Trophoblast cell (in vitro differentiated cells and primary cell): ENCODE measurements at regions not wholly inside any gene's neighbourhood (a gene's known extent, or its start where the extent isn't known, plus 50 kb on each side); places are given as distances from the start of the nearest gene placed in this dataset.

Source experiments
- DNase-seq, 2 donors: peaks; one replicate each; pipeline ENCODE4 v3.0.0-alpha.2; 2016
- H2AFZ ChIP-seq: 2 replicates; pipeline ENCODE4 v1.6.1; 2013; ENCODE audit warnings: low read length, moderate library complexity, mild to moderate bottlenecking; ENCODE audit not compliant: insufficient read depth, poor library complexity
- H2AK5ac ChIP-seq: 2 replicates; pipeline ENCODE4 v1.6.1; 2013; ENCODE audit warnings: mild to moderate bottlenecking, low read length
- H2BK120ac ChIP-seq: 2 replicates; pipeline ENCODE4 v1.6.1; 2013; ENCODE audit warnings: low read length, mild to moderate bottlenecking, moderate library complexity; ENCODE audit not compliant: insufficient read depth, poor library complexity
- H2BK12ac ChIP-seq: 2 replicates; pipeline ENCODE4 v1.6.1; 2013; ENCODE audit warnings: mild to moderate bottlenecking, low read length, moderate library complexity
- H2BK5ac ChIP-seq: 2 replicates; pipeline ENCODE4 v1.6.1; 2013; ENCODE audit warnings: low read length, low read depth, moderate library complexity, mild to moderate bottlenecking; ENCODE audit not compliant: poor library complexity
- H3K14ac ChIP-seq: 2 replicates; pipeline ENCODE4 v1.6.1; 2013; ENCODE audit warnings: mild to moderate bottlenecking, low read length
- H3K18ac ChIP-seq: 2 replicates; pipeline ENCODE4 v1.6.1; 2013; ENCODE audit warnings: mild to moderate bottlenecking, low read length
- H3K23ac ChIP-seq: 2 replicates; pipeline ENCODE4 v1.6.1; 2013; ENCODE audit warnings: low read length
- H3K27ac ChIP-seq: 2 replicates; pipeline ENCODE4 v1.5.1; 2013; ENCODE audit warnings: low read depth, mild to moderate bottlenecking, inconsistent platforms, low read length, moderate library complexity
- H3K27me3 ChIP-seq: 2 replicates; pipeline ENCODE4 v1.6.1; 2013; ENCODE audit warnings: inconsistent platforms, mild to moderate bottlenecking, low read length, moderate library complexity; ENCODE audit not compliant: insufficient read depth
- H3K36me3 ChIP-seq, 2 experiments: 1 replicate in 1 of 2; 2 replicates in 1 of 2; pipeline ENCODE4 v1.6.1; 2013; ENCODE audit warnings: low read length in 2 of 2, mild to moderate bottlenecking in 2 of 2, moderate library complexity in 1 of 2; ENCODE audit not compliant: insufficient read depth in 2 of 2, control insufficient read depth in 1 of 2
- H3K4ac ChIP-seq: 2 replicates; pipeline ENCODE4 v1.6.1; 2013; ENCODE audit warnings: low read depth, mild to moderate bottlenecking, low read length, moderate library complexity
- H3K4me1 ChIP-seq, 2 experiments: 1 replicate in 1 of 2; 2 replicates in 1 of 2; pipeline ENCODE4 v1.6.1; 2013; ENCODE audit warnings: low read length in 2 of 2, mild to moderate bottlenecking in 2 of 2, moderate library complexity in 1 of 2; ENCODE audit not compliant: insufficient read depth in 2 of 2, control insufficient read depth in 1 of 2
- H3K4me2 ChIP-seq: 2 replicates; pipeline ENCODE4 v1.6.1; 2013; ENCODE audit warnings: inconsistent platforms, mild to moderate bottlenecking, low read length, moderate library complexity
- H3K4me3 ChIP-seq: 2 replicates; pipeline ENCODE4 v1.5.1; 2013; ENCODE audit warnings: mild to moderate bottlenecking, low read depth, low read length, inconsistent platforms
- H3K79me1 ChIP-seq: one replicate; pipeline ENCODE4 v1.6.1; 2013; ENCODE audit warnings: low read length
- H3K79me2 ChIP-seq: 2 replicates; pipeline ENCODE4 v1.6.1; 2013; ENCODE audit warnings: low read length, mild to moderate bottlenecking; ENCODE audit not compliant: control insufficient read depth, insufficient read depth, poor library complexity
- H3K9ac ChIP-seq: 2 replicates; pipeline ENCODE4 v1.6.1; 2013; ENCODE audit warnings: mild to moderate bottlenecking, low read length
- H3K9me3 ChIP-seq: 2 replicates; pipeline ENCODE4 v1.6.1; 2013; ENCODE audit warnings: low read depth, mild to moderate bottlenecking, control low read depth, inconsistent platforms, low read length; ENCODE audit not compliant: insufficient read depth
- H4K12ac ChIP-seq: 2 replicates; pipeline ENCODE4 v1.6.1; 2013; ENCODE audit warnings: low read depth, mild to moderate bottlenecking, low read length, moderate library complexity
- H4K8ac ChIP-seq: 2 replicates; pipeline ENCODE4 v1.6.1; 2013; ENCODE audit warnings: low read depth, mild to moderate bottlenecking, low read length, moderate library complexity
- H4K91ac ChIP-seq: one replicate; pipeline ENCODE4 v1.6.1; 2013; ENCODE audit warnings: low read depth, mild to moderate bottlenecking, low read length, moderate library complexity
- WGBS: extraction: QIAGEN DNeasy Blood & Tissue Kit; methylation state at CpG from one replicate; pipeline ENCODE4 v1.1.7; 2013; ENCODE audit warnings: missing lambda C conversion rate; ENCODE audit not compliant: insufficient read length, insufficient coverage; ENCODE audit errors: extremely low coverage; 5-methylcytosine and 5-hydroxymethylcytosine counted together

GRCh38 chr1:96983866-96984265 lies 262.3 kb downstream of the PTBP2 start:
- Histone ChIP-seq H3K9ac (no peak overlapping the region), H3K23ac (no peak overlapping the region), H3K4ac (no peak overlapping the region), H3K79me2 (no peaks in the 10 kb centered on the region), H3K18ac (no peak overlapping the region), H3K27me3 (no peaks in the 10 kb centered on the region), H3K27ac (no peak overlapping the region), H3K79me1 (no peaks in the 10 kb centered on the region), H4K91ac (no peak overlapping the region), H2AK5ac (no peak overlapping the region), H3K36me3 (no peaks in the 10 kb centered on the region), H4K8ac (no peak overlapping the region), H3K4me3 (no peak overlapping the region), H2BK12ac (no peak overlapping the region), H4K12ac (no peak overlapping the region), H3K4me1 (no peaks in the 10 kb centered on the region), H2AFZ (no peak overlapping the region), H2BK120ac (no peak overlapping the region), H2BK5ac (no peak overlapping the region), H3K9me3 (no peaks in the 10 kb centered on the region), H3K4me2 (no peak overlapping the region), H3K14ac (no peak overlapping the region)
- no CpG with 5 or more reads among the region's 8 CpGs for WGBS
- no peak for DNase-seq

GRCh38 chr1:96987186-96987703 lies 265.7 kb downstream of the PTBP2 start:
- H3K4me1 ChIP-seq, result no peaks in the 10 kb centered on the region
- H3K36me3 ChIP-seq, result no peaks in the 10 kb centered on the region
- H4K91ac ChIP-seq, result no peak overlapping the region
- no peak overlapping the region for H2BK120ac ChIP-seq
- H3K23ac ChIP-seq, result no peak overlapping the region
- no peak overlapping the region for H2AK5ac ChIP-seq
- no peak overlapping the region for H3K4ac ChIP-seq
- no peak overlapping the region for H4K12ac ChIP-seq
- H2BK5ac ChIP-seq, result no peak overlapping the region
- H3K18ac ChIP-seq, result no peak overlapping the region
- H2BK12ac ChIP-seq, result no peak overlapping the region
- H2AFZ ChIP-seq, result no peak overlapping the region
- no peak overlapping the region for H3K4me2 ChIP-seq
- H3K79me1 ChIP-seq, result no peaks in the 10 kb centered on the region
- no peaks in the 10 kb centered on the region for H3K9me3 ChIP-seq
- H4K8ac ChIP-seq, result no peak overlapping the region
- no peak for DNase-seq
- H3K27me3 ChIP-seq, result no peaks in the 10 kb centered on the region
- no peaks in the 10 kb centered on the region for H3K79me2 ChIP-seq
- H3K9ac ChIP-seq, result no peak overlapping the region
- H3K14ac ChIP-seq, result no peak overlapping the region
- no CpG with 5 or more reads among the region's 5 CpGs for WGBS
- H3K4me3 ChIP-seq, result no peak overlapping the region
- no peak overlapping the region for H3K27ac ChIP-seq

- Histone ChIP-seq H3K4ac (no peak overlapping the region), H3K36me3 (no peaks in the 10 kb centered on the region), H3K4me3 (no peak overlapping the region), H3K9ac (no peak overlapping the region), H3K4me1 (peaks cover 0 to 3% of the 10 kb centered on the region in 2 experiments), H2BK12ac (no peak overlapping the region), H4K91ac (no peak overlapping the region), H2BK5ac (no peak overlapping the region), H3K18ac (no peak overlapping the region), H4K12ac (no peak overlapping the region), H3K27me3 (no peaks in the 10 kb centered on the region), H3K23ac (no peak overlapping the region), H3K27ac (no peak overlapping the region), H2AK5ac (no peak overlapping the region), H2BK120ac (no peak overlapping the region), H3K14ac (no peak overlapping the region), H3K4me2 (no peak overlapping the region), H2AFZ (no peak overlapping the region), H3K79me1 (no peaks in the 10 kb centered on the region), H3K9me3 (no peaks in the 10 kb centered on the region), H3K79me2 (no peaks in the 10 kb centered on the region), H4K8ac (no peak overlapping the region)
- WGBS, result no CpG with 5 or more reads among the region's 2 CpGs
- DNase-seq, result no peak
Observed at GRCh38 chr1:96989302-96989701, 267.7 kb downstream of the PTBP2 start.

GRCh38 chr1:96990136-96990535 lies 268.6 kb downstream of the PTBP2 start:
- Histone ChIP-seq H2BK120ac (no peak overlapping the region), H2AFZ (no peak overlapping the region), H3K9me3 (no peaks in the 10 kb centered on the region), H3K27ac (no peak overlapping the region), H3K4ac (no peak overlapping the region), H4K8ac (no peak overlapping the region), H3K27me3 (no peaks in the 10 kb centered on the region), H2BK5ac (no peak overlapping the region), H4K91ac (no peak overlapping the region), H3K4me2 (no peak overlapping the region), H2AK5ac (no peak overlapping the region), H3K79me2 (no peaks in the 10 kb centered on the region), H3K4me3 (no peak overlapping the region), H3K23ac (no peak overlapping the region), H3K14ac (no peak overlapping the region), H3K79me1 (no peaks in the 10 kb centered on the region), H3K4me1 (peaks cover 0 to 3% of the 10 kb centered on the region in 2 experiments), H3K18ac (no peak overlapping the region), H2BK12ac (no peak overlapping the region), H3K9ac (no peak overlapping the region), H4K12ac (no peak overlapping the region), H3K36me3 (no peaks in the 10 kb centered on the region)
- WGBS, result no CpG with 5 or more reads among the region's 3 CpGs
- DNase-seq, result no peak
